Stimulated activated CD4-positive, alpha-beta T cell treated with anti-CD3 and anti-CD28 coated beads, Interleukin-2, amount 100 ng/mL, for 48 hours (primary cell): ENCODE measurements at regions not wholly inside any gene's neighbourhood (a gene's known extent, or its start where the extent isn't known, plus 50 kb on each side); places are given as distances from the start of the nearest gene placed in this dataset.
"Not testable (repeated sequence)": the region's sequence is repeated elsewhere in the genome, so short reads cannot be mapped to it uniquely, and the experiment has no call there.

Experiments
- DNase-seq, 2 donors: peaks; one replicate each; pipeline ENCODE4 v3.0.0-alpha.2; 2020

DNA sequence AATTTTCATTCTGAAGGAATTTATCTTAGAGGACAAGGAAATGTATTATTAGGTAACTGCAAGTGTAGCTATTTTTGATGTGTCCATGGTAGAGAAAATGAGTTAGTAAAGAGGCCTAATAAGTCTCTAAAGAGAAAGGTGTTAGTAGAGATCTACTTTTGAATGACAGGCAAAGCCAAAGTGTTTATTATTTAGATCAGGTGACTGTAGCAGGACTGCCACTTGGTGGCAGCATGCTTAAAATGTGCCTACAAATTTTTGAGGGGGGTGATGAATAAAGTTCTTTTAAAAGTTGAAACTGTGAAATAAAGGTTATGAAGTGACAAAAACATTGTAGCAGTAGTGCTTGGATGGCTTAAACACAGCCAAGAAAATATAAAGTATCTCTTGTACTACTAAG, 421.5 kb upstream of the MEIS1 start:
- no peak for DNase-seq

DNA sequence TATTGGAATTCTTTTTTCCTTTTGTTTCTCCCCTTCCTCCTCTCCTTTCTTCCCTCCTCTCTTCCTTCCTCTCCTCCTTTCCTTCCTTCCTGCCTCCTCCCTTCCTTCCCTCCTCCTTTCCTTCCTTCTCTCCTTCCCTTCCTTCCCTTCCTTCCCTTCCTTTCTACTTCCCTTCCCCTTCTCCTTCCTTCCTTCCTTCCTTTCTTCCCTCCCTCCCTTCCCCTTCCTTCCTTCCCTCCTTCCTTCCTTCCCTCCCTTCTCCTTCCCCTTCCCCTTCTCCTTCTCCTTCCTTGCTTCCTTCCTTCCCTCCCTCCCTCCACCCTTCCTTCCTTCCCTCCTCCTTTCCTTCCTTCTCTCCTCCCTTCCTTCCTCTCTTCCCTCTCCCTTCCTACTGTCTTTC, 431.0 kb upstream of the MEIS1 start:
- DNase-seq, result no peak

DNA sequence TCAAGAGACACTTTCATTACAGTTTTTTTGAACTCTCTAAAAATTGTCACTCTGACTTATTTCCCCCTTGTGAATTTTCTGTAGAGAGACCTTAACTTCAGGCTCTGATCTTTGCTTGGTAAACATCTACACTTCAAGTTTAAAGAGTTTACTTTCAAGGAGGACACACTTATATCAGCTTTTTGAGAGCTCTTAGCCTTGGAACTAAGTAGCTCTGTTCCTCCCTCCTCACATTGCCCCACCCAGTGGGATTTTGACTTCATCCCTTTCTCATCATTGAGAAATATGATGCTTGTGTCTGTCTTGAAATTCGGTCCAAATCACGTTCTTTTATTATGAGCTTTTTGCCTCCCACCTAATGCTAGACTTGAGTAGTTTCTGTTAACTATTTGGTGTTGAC, 433.4 kb upstream of the MEIS1 start:
- no peak for DNase-seq

DNA sequence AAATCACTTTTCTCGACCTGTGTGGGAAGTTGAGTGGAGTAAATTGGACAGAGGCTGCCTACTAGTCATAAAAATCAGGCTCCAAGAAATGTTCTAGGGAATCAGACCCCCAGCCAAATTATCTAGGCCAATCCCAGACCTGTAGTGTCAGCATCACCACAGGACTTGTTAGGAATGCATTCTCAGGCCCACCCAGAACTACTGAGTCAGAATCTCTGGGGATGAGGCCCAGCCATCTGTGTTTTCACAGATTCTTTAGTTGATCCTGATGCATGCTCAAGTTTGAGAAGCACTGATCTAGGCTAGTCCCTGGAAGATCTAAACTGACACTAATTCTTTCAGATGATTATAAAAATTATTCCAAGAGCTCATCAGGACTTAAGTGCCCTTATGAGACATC, 434.0 kb upstream of the MEIS1 start:
- no peak for DNase-seq

DNA sequence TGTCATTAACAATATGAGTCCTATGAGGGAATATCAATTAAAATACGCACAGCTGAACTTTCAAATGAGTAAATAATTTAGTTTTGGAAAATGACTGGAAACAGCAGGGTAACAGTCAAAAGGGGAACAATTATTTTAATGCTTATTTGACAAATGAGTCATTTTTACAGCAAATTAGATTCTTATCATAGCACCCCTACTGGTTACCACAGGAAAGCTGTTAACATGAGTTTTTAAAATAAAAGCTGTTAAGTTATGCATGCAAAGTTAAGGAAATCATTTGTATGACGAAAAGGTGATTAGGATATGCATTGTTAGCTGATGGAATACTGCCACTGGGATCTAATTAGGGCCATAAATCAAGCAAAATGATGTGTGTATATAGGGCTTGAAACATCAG, 435.1 kb upstream of the MEIS1 start:
- no peak for DNase-seq

DNA sequence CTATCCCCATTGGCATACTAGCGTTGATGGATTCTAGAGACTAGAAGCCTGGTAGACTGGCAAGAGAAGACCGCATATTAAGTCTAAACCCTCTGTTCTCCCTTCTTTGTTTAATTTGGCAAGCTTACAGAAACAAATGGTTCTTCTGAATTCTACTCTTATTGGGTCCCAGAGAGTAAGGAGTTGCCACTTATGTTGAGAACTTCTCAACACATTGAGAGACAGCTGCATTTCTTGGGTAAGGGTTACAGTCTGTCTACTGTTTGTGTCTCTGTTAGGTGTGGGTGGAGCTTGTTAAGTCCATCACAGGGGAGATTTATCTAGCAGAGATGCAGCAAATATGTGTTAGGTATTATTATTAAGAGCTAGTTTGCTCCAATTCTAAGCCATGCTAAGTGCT, 435.8 kb upstream of the MEIS1 start:
- no peak for DNase-seq

DNA sequence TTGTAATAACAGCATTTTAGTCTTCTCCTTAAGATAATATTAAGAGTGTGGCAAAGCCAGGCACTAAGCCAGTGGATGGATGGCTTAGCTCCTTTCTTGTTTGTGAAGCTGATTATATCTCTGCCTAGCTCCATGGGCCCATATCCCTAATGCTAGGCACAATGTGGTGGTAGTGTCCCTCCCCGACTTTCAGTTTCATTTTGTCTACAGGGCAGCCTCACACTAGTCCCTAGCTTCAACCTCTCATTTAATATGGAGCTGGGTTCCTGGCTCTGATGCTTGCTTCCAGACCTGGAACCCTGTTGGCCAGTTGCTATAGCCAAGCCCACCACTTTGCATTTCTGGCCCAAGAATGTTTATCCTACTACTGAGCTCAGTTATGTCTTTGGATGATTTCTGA, 437.0 kb upstream of the MEIS1 start:
- DNase-seq, result no peak

DNA sequence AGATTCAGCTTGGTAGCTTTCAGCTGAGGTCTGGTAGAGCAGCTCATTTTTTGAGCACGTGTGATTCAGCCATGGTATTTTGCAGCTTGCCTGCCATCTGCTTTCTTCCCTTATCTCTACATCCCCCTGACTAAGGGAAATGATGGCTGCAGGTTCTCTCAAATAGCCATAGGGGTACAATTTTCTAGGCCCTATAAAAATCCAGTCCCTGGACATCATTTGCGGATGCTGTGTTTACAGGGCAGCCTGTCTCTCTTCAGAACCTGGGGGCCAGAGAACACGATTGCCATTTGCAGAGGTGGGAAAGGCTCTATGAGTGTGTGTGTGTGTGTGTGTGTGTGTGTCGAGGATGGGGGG, 442.7 kb upstream of the MEIS1 start:
- no peak for DNase-seq

DNA sequence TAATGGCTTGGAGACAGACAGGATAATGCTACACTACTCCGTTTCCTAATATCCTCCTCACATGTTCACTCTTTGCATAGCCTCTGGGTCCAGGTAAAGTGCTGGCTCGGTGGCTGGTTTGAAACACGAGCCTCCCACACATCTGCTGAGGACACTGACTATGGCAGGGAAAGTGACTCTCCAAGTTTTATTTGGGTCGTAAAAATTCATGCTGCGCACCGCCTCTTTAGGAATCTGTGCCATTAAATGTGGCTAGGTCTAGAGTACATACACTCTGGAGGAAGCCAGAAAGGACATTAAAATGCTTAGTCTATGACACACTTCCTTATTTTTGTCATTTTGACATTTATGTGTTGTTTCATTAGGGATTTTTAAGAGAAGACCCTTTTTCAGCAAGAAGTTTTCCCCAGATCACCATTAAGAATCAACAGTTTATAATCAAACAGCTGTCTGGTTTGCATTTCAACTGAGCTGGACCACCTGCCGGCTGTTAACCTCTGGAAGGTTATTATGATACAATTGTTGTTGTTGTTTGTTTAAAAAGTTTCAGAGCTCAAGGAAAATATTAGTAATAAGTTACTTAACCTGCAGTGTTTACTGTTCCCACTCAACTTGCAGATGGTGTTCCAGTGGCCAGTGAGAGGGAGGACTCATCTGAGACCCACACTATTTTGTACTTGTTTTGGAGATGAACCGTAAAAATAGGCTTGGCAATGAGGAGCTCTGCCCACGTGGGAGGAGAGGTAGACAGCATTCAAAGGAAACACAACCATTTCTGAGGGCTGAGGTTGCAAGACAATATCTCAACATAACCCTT, 443.3 kb upstream of the MEIS1 start:
- no peak for DNase-seq

DNA sequence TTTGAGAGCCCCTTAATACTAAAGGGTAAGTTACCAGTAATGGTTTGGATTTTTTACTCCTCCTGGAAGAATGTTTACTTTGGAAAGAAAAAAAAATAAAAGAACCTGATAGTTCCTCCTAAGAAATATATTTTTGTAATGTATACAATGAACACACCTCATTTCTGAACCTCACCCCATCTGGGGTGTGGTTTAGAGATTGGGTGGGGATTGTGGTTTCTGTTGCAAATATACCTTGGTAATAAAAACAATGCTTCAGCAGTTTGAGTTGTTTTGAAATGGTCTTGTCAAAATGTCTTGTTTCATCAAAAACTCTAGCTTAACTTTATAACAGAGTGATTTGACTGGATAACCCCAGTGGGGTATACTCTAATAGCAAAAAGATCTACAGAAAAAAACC, 448.9 kb upstream of the MEIS1 start:
- no peak for DNase-seq

DNA sequence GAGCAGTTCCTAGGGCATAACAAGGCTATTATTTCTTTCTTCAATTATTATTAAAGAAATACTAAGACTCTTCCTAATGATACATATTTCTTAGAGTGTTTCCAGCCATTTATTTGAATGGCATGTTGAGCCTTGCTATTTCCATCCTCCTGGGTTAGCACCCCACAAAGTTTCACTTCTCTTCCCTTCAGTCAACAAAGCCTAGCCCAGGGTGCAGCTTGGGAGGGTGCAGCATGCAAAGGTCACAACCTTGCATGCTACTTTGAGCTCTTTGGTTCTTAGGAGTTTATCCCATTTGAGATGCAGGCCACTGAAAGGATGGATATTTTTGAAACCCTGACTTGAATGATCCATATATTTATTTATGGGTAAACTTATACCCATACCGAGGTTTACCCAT, 454.4 kb upstream of the MEIS1 start:
- DNase-seq, result no peak

DNA sequence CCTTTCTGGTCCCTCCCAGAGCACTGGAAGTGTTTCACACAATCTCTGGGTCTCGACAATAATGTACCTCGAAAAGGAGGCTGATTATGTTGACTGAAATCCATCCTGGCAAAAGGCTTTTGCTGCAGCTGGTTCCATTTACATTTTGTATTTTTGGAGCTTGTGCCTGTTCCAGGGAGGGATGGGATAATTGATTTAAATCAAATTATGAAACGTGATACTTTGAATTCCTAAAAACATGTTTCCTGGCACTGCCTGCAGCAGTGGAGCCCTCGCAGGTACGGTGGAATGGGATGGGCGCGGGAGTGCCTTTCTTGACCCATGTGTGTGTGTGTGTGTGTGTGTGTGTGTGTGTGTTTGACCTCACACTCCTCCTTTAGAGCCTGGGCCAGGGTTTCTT, 455.5 kb upstream of the MEIS1 start:
- DNase-seq, result no peak

DNA sequence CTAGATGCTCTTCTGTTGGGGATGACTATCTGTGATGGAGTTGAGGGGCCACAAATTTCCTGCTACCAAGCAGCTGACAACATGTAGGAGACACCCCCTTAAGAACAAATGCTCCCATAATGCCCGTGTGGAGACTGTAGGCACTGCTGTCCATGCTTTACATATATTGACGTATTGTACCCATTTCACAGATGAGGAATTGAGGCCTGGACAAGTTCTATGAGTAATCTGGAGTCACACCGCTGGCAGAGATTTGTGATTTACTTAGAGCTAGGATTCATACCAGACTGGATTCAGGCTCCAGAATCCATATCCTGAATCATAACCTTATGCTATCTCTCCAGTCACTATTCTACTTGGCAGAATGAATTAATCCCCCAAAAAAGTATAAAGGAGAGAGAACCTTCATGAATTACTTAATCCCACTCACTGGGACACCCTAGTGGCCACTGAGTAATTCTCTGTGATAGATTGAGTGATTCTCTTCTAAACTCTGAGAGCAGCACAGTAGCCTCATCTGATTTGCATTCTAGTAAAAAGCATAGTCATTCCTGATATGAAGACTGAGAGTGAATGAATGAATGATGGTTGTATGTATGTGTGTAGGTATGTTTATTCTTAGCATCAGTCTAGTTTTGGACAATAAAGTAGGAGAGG, 460.7 kb upstream of the MEIS1 start:
- no peak for DNase-seq

DNA sequence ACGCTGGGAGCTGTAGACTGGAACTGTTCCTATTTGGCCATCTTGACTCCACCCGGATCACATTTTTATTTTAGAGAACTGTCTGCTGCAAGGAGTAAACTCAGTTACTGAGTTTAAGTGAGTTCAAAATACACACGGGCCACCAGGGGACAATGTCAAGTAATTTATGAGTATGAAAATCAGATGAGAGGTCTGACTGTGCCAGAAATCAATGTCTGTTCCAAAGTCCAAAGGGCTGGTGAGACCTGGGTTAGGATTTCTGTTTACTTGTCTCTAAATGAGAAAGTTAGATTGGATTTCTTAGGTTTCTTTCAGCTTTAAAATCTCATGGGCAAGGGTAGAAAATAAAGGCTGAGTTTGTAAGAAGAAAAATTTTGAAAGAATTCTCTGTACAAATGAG, 465.8 kb upstream of the MEIS1 start:
- no peak for DNase-seq

DNA sequence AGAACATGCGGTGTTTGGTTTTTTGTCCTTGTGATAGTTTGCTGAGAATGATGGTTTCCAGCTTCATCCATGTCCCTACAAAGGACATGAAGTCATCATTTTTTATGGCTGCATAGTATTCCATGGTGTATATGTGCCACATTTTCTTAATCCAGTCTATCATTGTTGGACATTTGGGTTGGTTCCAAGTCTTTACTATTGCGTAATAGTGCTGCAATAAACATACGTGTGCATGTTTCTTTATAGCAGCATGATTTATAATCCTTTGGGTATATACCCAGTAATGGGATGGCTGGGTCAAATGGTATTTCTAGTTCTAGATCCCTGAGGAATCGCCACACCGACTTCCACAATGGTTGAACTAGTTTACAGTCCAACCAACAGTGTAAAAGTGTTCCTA, 471.6 kb upstream of the MEIS1 start:
- not testable (repeated sequence) for DNase-seq

DNA sequence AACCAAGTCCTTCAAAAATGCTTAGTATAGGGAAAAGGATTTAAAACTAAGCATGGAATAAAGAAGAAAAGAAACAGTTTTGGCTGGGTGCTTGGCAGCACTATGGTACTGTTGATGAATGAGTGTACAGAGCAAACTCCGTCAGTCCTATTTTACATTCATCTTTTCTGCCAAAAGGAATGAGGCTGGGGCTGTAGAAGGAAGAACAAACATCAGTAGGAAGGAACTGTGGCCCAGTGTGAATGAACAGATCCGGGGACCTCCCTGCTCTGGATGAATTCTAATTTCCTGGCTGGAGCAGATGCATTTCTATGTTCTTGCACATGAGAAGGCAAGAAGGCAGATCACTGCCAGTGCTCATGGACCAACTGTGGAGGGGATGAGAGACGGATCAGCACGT, 474.0 kb upstream of the MEIS1 start:
- DNase-seq, result no peak

DNA sequence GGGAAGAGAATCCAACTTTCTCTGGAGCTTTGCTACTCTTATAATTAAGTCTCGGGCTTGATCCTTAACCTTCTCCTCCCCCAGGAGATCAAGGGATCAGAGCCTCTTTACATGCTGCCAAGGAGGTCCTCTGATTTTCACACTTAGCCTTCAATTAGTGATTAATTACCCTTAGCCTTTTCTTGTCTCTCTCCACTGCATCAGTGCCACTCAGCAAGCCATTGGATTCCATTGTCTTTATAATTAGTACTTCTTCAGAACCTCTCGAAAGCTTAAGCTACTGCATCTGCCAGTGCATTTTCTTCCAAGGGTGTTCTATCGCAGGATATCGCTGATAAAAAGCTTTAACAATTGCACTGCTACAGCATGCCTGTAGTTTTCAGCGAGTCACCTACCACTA, 477.0 kb upstream of the MEIS1 start:
- DNase-seq, result no peak

DNA sequence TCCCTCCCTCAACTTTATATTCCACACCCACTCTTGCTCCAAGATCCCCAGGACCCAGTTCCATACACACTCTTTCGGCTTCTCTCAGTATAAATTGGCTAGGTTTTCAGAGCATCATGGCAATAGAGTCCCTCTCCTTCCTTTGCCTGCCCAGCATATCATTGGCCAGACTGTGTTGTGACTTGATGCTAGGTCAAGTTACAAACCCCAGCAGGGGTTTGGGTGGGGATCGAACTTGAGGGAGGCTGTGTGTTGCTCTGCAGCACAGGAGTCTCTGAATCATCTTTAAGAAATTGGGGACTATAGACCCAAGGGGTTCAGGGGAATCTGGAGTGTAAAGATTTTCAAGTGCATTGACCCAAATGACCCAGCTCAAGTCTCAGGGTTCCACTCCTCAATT, 477.5 kb upstream of the MEIS1 start:
- DNase-seq, result no peak

DNA sequence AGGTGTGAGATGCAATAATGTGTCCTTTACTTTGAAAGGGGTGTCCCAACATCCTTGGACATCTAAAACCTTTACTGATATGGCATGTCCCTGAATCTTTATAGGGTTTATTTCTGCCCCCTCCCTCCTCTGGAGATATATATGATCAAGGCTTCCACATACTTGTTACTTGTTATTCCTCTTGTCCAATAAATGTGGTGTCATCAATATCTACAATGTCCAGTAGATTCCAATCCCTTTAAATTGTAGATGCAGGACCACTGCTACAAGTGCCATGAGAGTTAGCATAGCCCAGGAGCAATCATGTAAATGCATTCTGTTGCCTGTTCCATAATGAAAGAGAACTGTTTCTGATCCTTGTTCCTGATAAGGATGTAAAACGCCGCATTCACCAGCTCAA, 479.7 kb upstream of the MEIS1 start:
- DNase-seq, result no peak

DNA sequence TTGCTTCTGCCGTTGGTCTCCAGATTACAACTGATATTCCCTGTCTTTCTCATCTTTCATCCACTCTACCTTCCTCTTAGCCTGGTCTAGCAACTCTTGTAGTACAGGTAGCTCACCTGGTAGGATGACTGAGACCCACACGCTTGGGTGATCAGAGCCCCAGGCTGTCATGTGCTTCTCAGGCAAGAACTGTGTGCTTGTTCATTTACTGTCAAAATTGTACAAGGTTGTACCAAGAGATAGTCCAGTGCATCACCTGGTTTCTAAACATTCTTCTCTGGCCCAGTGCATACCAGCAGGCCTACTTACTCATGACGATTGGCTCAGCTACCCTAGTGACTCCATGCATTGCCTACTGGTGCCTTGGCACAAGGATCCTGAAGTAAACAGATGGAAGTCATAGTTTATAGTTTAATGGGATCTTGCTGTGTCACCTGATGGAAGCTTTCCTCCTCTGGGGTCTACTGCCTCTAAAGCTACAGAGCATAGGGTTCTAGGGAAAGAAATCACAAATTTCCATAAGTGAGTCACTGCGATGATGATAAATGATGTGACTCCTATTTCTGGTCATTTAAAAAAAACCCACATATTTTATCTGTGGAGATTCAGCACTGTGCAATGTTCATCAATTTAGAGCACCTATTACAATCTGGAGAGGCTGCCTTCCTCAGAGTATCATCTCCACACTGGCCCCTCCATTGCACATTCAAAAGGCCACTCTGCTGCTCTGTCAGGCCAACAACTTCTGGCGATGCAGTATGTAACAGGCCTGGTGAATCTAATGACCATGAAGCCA, 481.8 kb upstream of the MEIS1 start:
- no peak for DNase-seq

DNA sequence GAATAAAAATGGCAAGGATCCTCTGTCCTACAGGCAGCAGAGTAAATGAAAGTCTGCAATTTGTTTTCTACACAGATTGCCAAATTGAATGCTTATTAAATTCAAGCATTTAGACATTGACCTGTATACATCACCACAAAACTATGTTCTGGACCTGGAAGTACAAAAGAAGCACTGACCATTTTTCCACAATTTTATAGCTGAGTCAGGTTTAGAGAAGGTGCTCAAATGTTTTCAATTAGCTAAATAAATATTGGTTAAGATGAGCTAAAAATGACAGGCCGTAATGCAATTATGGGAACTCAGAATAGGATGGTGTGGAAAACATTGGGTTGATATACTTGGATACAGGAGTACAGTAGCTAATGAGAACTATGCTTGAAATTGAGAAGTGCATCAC, 490.7 kb upstream of the MEIS1 start:
- no peak for DNase-seq

DNA sequence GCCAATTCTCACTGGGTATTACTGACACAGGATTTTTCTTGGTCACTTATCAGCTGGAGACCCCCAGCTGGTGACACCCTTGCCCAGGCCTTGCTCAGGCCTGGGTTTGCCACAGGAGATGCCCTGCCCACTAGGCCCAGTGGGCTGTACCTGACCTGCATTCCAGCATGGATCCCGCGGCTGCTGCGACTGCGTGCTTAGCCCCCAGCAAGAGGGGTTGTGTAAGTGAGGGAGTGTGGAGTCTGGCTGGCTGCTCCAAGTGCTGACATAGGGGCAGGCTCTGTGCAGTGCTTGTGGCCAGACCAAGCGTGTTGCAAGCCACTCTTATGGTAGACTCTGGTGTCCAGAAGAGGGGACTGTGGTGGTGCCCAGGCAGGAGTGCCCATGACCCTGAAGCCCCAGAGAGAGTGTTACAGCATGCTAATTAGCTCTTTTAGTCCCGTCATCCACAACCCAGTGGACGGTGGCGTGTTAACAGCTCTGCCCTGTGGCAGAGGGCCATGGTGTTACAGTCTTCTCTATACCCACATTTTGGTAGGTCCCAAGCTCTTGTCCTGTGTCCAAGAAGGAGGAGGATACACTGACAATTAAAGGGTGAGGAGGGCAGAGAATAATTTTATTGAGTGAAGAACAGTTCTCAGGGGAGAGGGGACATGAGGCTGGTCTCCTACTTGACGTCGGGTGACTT, 491.7 kb upstream of the MEIS1 start:
- DNase-seq, result no peak

DNA sequence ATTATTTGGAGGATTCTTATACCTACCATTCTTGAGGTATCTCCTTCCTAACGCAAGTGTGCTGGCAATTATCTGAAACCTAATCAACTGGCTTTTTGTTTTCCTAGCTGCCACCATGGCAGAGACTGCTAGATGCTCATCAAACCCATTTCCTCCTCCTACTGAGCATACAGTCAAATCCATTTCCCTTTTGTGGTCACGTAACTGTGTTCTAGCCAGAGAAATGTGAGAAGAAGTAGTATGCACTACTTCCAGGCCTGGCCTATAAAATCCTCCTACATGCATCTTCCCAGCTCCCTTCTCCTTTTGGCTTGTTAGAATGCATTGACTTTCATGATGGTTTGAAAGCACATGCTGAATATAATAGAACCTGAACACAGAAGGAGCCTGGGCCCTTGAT, 494.1 kb upstream of the MEIS1 start:
- DNase-seq, result no peak

DNA sequence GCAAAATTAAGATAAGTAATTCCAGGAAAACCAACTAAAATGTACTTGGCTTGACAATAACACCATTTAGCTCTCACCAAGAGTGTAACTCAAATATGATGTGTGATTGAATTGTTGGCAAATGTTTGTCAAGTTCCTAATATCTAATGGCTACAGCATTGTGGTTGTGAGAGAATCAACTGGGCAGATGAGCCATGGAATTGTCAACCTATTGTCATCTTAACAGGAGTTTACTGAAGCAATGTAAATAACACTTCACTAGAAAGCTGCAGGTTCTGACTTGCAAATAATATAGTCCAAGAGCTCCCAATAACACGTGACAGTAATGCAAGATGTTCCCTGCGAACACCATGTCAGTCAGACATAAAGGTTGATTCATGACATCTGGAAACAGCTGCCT, 495.2 kb upstream of the MEIS1 start:
- no peak for DNase-seq
